ENCODE measurements at regions not wholly inside any gene's neighbourhood (a gene's known extent, or its start where the extent isn't known, plus 50 kb on each side); places are given as distances from the start of the nearest gene placed in this dataset.

DNA sequence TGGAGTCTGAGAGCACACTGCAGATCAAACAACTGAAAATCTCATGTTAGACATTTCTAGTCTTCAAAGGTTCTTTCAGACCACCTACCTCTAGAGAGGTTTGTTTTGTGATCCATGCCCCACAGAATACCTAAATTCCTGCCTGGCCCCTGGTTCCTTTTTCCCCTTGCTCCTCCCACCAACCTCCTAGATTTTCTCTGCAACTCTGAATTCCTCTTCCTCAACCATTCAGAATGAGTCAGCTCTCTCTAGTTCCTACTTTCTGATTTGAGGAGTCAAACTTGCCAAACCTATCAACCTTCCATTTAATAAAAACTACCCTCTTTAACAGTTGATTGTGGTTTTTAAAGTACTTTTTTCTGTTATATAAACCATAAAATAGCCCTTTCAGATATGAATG, 83.2 kb upstream of the ZNF462 start:
- TF ChIP-seq RARB (CRISPR knock-in tag; IDR thresholded peaks at IDR 0.05) (no peak), ZNF565 (CRISPR knock-in tag; conservative IDR thresholded peaks at IDR 0.05; ENCODE audit: low read depth) (no peak), ISL1 (CRISPR knock-in tag; IDR thresholded peaks at IDR 0.05) (no peak), TCF4 (CRISPR knock-in tag; IDR thresholded peaks at IDR 0.05; ENCODE audit: borderline replicate concordance) (no peak)
